GM23338 (cell line): ENCODE measurements at regions not wholly inside any gene's neighbourhood (a gene's known extent, or its start where the extent isn't known, plus 50 kb on each side); places are given as distances from the start of the nearest gene placed in this dataset.

Experiments
- ATAC-seq: fragments of 200-7000 bp; cut with Tn5 transposase; 3 replicates; pipeline ENCODE4 v1.9.1; 2020
- DNase-seq: peaks from one replicate; pipeline ENCODE4 v3.0.0-alpha.2; 2015; ENCODE audit warnings: low spot score
- H2AFZ ChIP-seq: fragments of 200-600 bp; sonication (generic); 2 replicates; pipeline ENCODE4 v1.8.0; 2016; ENCODE audit warnings: antibody characterized with exemption, mild to moderate bottlenecking, moderate library complexity
- H3F3A ChIP-seq: fragments of 200-600 bp; sonication (generic); replicated peaks from 2 replicates; pipeline ENCODE4 v1.8.0; 2017; ENCODE audit warnings: antibody characterized with exemption, mixed run types, low read depth
- H3K27ac ChIP-seq: fragments of 200-600 bp; sonication (generic); 2 replicates; pipeline ENCODE4 v1.6.1; 2016; ENCODE audit warnings: low read depth
- H3K27me3 ChIP-seq: fragments of 200-600 bp; sonication (generic); 2 replicates; pipeline ENCODE4 v1.8.0; 2016; ENCODE audit warnings: mild to moderate bottlenecking, mixed run types, moderate library complexity; ENCODE audit not compliant: insufficient read depth
- H3K36me3 ChIP-seq: fragments of 200-600 bp; sonication (generic); 2 replicates; pipeline ENCODE4 v1.8.0; 2016; ENCODE audit warnings: mild to moderate bottlenecking; ENCODE audit not compliant: insufficient read depth
- H3K4me1 ChIP-seq: fragments of 200-600 bp; sonication (generic); 2 replicates; pipeline ENCODE4 v1.8.0; 2016; ENCODE audit warnings: mild to moderate bottlenecking, moderate library complexity; ENCODE audit not compliant: insufficient read depth
- H3K4me2 ChIP-seq: fragments of 200-600 bp; sonication (generic); 2 replicates; pipeline ENCODE4 v1.7.1; 2017; ENCODE audit warnings: mixed run types
- H3K4me3 ChIP-seq: fragments of 200-600 bp; sonication (generic); 2 replicates; pipeline ENCODE4 v1.6.1; 2016; ENCODE audit warnings: mixed run types
- H3K79me2 ChIP-seq: fragments of 200-600 bp; sonication (generic); replicated peaks from 2 replicates; pipeline ENCODE4 v1.8.0; 2017; ENCODE audit warnings: mild to moderate bottlenecking; ENCODE audit not compliant: insufficient read depth
- H3K9me2 ChIP-seq: fragments of 200-600 bp; sonication (generic); 2 replicates; pipeline ENCODE4 v1.8.0; 2017; ENCODE audit not compliant: insufficient read depth
- H4K20me1 ChIP-seq: fragments of 200-600 bp; sonication (generic); replicated peaks from 2 replicates; pipeline ENCODE4 v1.8.0; 2017; ENCODE audit warnings: mild to moderate bottlenecking; ENCODE audit not compliant: insufficient read depth
- H3K27ac Mint-ChIP-seq: 2 replicates; pipeline ENCODE4 v1.8.0; 2020; ENCODE audit warnings: inconsistent platforms, mild to moderate bottlenecking, moderate library complexity, mixed read lengths
- H3K27me3 Mint-ChIP-seq: 3 replicates; pipeline ENCODE4 v1.8.0; 2022; ENCODE audit warnings: low read depth, mild to moderate bottlenecking, moderate library complexity, mixed read lengths, inconsistent platforms; ENCODE audit not compliant: insufficient read depth, poor library complexity
- H3K36me3 Mint-ChIP-seq: 3 replicates; pipeline ENCODE4 v1.8.0; 2021; ENCODE audit warnings: low read depth, mild to moderate bottlenecking, inconsistent platforms, moderate library complexity, mixed read lengths
- H3K4me1 Mint-ChIP-seq: 3 replicates; pipeline ENCODE4 v1.8.0; 2020; ENCODE audit warnings: mild to moderate bottlenecking, inconsistent platforms, mixed read lengths
- H3K4me3 Mint-ChIP-seq: 3 replicates; pipeline ENCODE4 v1.8.0; 2021; ENCODE audit warnings: moderate library complexity, mild to moderate bottlenecking, inconsistent platforms, mixed read lengths
- H3K9me3 Mint-ChIP-seq: 3 replicates; pipeline ENCODE4 v1.8.0; 2020; ENCODE audit warnings: moderate library complexity, mild to moderate bottlenecking, inconsistent platforms, mixed read lengths
- CREB1 ChIP-seq: fragments of 250-450 bp; sonication (Bioruptor Pico); IDR thresholded peaks from 2 replicates; pipeline ENCODE4 v1.5.0; 2020; ENCODE audit warnings: low read depth, mild to moderate bottlenecking, moderate library complexity
- CTCF ChIP-seq, 2 experiments: fragments of 200-600 bp in 1 of 2; sonication (generic) in 1 of 2; conservative IDR thresholded peaks; 2 replicates each; pipeline versions ENCODE4 v1.5.1 to v1.6.1; 2016 to 2017; ENCODE audit warnings: antibody characterized with exemption in 2 of 2, low read depth in 2 of 2, mild to moderate bottlenecking in 2 of 2, moderate library complexity in 1 of 2
- ETS1 ChIP-seq: IDR thresholded peaks from 2 replicates; pipeline ENCODE4 v1.6.1; 2016; ENCODE audit warnings: antibody characterized with exemption
- EZH2 ChIP-seq: fragments of 200-600 bp; sonication (generic); IDR thresholded peaks from one replicate; pipeline ENCODE4 v1.8.0; 2017; ENCODE audit warnings: antibody characterized with exemption, mild to moderate bottlenecking, low read depth; ENCODE audit not compliant: unreplicated experiment
- EZH2phosphoT487 ChIP-seq: fragments of 200-600 bp; sonication (generic); IDR thresholded peaks from one replicate; pipeline ENCODE4 v1.8.1; 2018; ENCODE audit warnings: antibody characterized with exemption; ENCODE audit not compliant: unreplicated experiment
- NANOG ChIP-seq: IDR thresholded peaks from 2 replicates; pipeline ENCODE4 v1.6.1; 2016; ENCODE audit warnings: antibody characterized with exemption, borderline replicate concordance
- POLR2AphosphoS5 ChIP-seq: IDR thresholded peaks from 2 replicates; pipeline ENCODE4 v1.6.1; 2016; ENCODE audit warnings: antibody characterized with exemption, low read depth
- STAT1 ChIP-seq: IDR thresholded peaks from one replicate; pipeline ENCODE4 v1.6.1; 2016; ENCODE audit warnings: antibody characterized with exemption; ENCODE audit not compliant: unreplicated experiment
- ZNF331 ChIP-seq: fragments of 250-450 bp; sonication (Bioruptor Pico); IDR thresholded peaks from 2 replicates; pipeline ENCODE4 v1.5.0; 2020; ENCODE audit warnings: low read depth, mild to moderate bottlenecking, moderate library complexity
- ZNF462 ChIP-seq: fragments of 250-450 bp; sonication (Bioruptor Pico); IDR thresholded peaks from 2 replicates; pipeline ENCODE4 v1.5.0; 2020; ENCODE audit warnings: mild to moderate bottlenecking, moderate library complexity

GRCh38 chr3:173342679-173343078, 54.9 kb upstream of the NLGN1 start:
- no peak for DNase-seq
- Mint-ChIP-seq H3K9me3 (no peaks in the 10 kb centered on the region), H3K4me1 (no peaks in the 10 kb centered on the region), H3K27ac (no peak overlapping the region), H3K4me3 (no peak overlapping the region), H3K27me3 (no peaks in the 10 kb centered on the region), H3K36me3 (no peaks in the 10 kb centered on the region)
- no peaks in the 10 kb centered on the region for H3K4me1 ChIP-seq
- no peak overlapping the region for H3K4me2 ChIP-seq
- no peak for TF ChIP-seq STAT1
- no peak for TF ChIP-seq CREB1
- no peak for TF ChIP-seq NANOG
- TF ChIP-seq POLR2AphosphoS5, result no peak
- TF ChIP-seq EZH2phosphoT487, result no peak
- TF ChIP-seq EZH2, result no peak
- TF ChIP-seq ZNF462 (CRISPR knock-in tag), result no peak
- no peak for TF ChIP-seq ZNF331 (CRISPR knock-in tag)
- TF ChIP-seq CTCF (conservative IDR thresholded peaks at IDR 0.05; ENCODE audit: low read depth in 2 of 2), result no peak
- no peak for TF ChIP-seq ETS1
- ATAC-seq, result no peak
- H3K27ac ChIP-seq, result no peak overlapping the region
- H4K20me1 ChIP-seq, result no peaks in the 10 kb centered on the region
- H3K27me3 ChIP-seq, result no peaks in the 10 kb centered on the region
- no peaks in the 10 kb centered on the region for H3F3A ChIP-seq
- no peaks in the 10 kb centered on the region for H3K36me3 ChIP-seq
- H2AFZ ChIP-seq, result no peak overlapping the region
- H3K9me2 ChIP-seq, result no peaks in the 10 kb centered on the region
- H3K79me2 ChIP-seq, result no peaks in the 10 kb centered on the region
- no peak overlapping the region for H3K4me3 ChIP-seq
